ENCODE measurements at regions not wholly inside any gene's neighbourhood (a gene's known extent, or its start where the extent isn't known, plus 50 kb on each side); places are given as distances from the start of the nearest gene placed in this dataset.

- DNase-seq (ENCODE audit: low read depth in 1 of 2, low spot score in 2 of 2) (no peak), FAIRE-seq (no peak)
- Histone ChIP-seq H2BK20ac (ENCODE audit: low read length) (no peak overlapping the region), H2AFZ (ENCODE audit: low read length) (no peak overlapping the region), H3K79me1 (ENCODE audit: low read depth, low read length) (no peaks in the 10 kb centered on the region), H3K4me1 (replicated peaks in 1 of 4; ENCODE audit: control insufficient read depth in 3 of 4, insufficient read depth in 4 of 4, low read length in 3 of 4) (no peaks in the 10 kb centered on the region), H4K20me1 (replicated peaks in 1 of 2; ENCODE audit: control insufficient read depth in 1 of 2, insufficient read depth in 2 of 2, low read length in 2 of 2) (no peaks in the 10 kb centered on the region), H3K14ac (ENCODE audit: insufficient read length) (no peak overlapping the region), H4K91ac (replicated peaks; ENCODE audit: insufficient read length, low read length) (no peak overlapping the region), H3K36me3 (ENCODE audit: control insufficient read depth in 2 of 4, insufficient read depth in 4 of 4, low read length in 3 of 4) (no peaks in the 10 kb centered on the region), H2BK12ac (ENCODE audit: low read depth, low read length) (no peak overlapping the region), H3K4me3 (ENCODE audit: extremely low read depth in 1 of 4, insufficient read depth in 2 of 4, low read depth in 3 of 4, low read length in 4 of 4) (no peak overlapping the region), H2BK15ac (ENCODE audit: low read length) (no peak overlapping the region), H2AK5ac (ENCODE audit: low read depth, low read length) (no peak overlapping the region), H3K9me3 (ENCODE audit: insufficient read depth in 2 of 2, low read depth in 1 of 2, low read length in 1 of 2) (no peaks in the 10 kb centered on the region; a peak in 1 of 4 replicates), H3K18ac (ENCODE audit: extremely low read depth, low read length) (no peak overlapping the region), H3K79me2 (ENCODE audit: control insufficient read depth in 1 of 2, insufficient read depth in 2 of 2, low read length in 2 of 2) (no peaks in the 10 kb centered on the region), H3K4me2 (ENCODE audit: insufficient read depth in 1 of 2, low read depth in 2 of 2, low read length in 2 of 2) (no peak overlapping the region), H4K5ac (ENCODE audit: insufficient read length, low read depth, low read length) (no peak overlapping the region), H3K27me3 (replicated peaks in 1 of 4; ENCODE audit: control insufficient read depth in 3 of 4, extremely low read depth in 1 of 4, insufficient read depth in 3 of 4, low read length in 3 of 4) (no peaks in the 10 kb centered on the region), H4K8ac (ENCODE audit: extremely low read depth, insufficient read depth, low read length) (no peak overlapping the region), H3K27ac (ENCODE audit: low read depth, low read length) (no peak overlapping the region), H2BK5ac (ENCODE audit: low read depth, low read length) (no peak overlapping the region), H3K9ac (replicated peaks in 1 of 4; ENCODE audit: extremely low read depth in 1 of 4, low read depth in 3 of 4, low read length in 3 of 4) (no peak overlapping the region), H3K4ac (replicated peaks; ENCODE audit: insufficient read length, low read depth, low read length) (no peak overlapping the region), H3K56ac (replicated peaks; ENCODE audit: insufficient read length, low read depth, low read length) (no peak overlapping the region), H3K23ac (ENCODE audit: insufficient read length) (no peak overlapping the region), H2BK120ac (replicated peaks; ENCODE audit: low read depth, low read length) (no peak overlapping the region), H3K23me2 (ENCODE audit: low read depth, low read length) (peaks cover 3% of the 10 kb centered on the region; the same call in 1 of the 2 replicates)
- ChIA-PET POLR2A (ENCODE audit: partially characterized antibody) (no interaction called here), CTCF (ENCODE audit: partially characterized antibody) (interaction anchor here (0.6 kb wide), 1 partner anchor 204 kb away, joined by 3 read pairs; no protein-coding TSS in a partner anchor)
- 97% methylated on average over 3 of the region's 3 CpGs; no CpG with 5 or more reads in 1 of the 2 experiments for WGBS, 2 experiments (ENCODE audit: extremely low coverage in 1 of 2, insufficient coverage in 1 of 2, insufficient read length in 1 of 2, insufficient replicate concordance in 2 of 2, low coverage in 1 of 2, low lambda C conversion rate in 2 of 2, missing lambda C conversion rate in 1 of 2)
- TF ChIP-seq E2F6 (IDR thresholded peaks at IDR 0.05) (no peak), NANOG (IDR thresholded peaks at IDR 0.05; ENCODE audit: insufficient read depth, low read depth, low read length, poor library complexity, severe bottlenecking) (no peak), ATF3 (IDR thresholded peaks at IDR 0.05; ENCODE audit: insufficient read depth, low read depth, low read length) (no peak), TAF1 (IDR thresholded peaks at IDR 0.05; ENCODE audit: low read depth, low read length) (no peak)
These were observed 858.2 kb upstream of the SOX9 start for GRCh38 chr17:71262586-71262985.
